GM12864 (cell line): ENCODE measurements at regions not wholly inside any gene's neighbourhood (a gene's known extent, or its start where the extent isn't known, plus 50 kb on each side); places are given as distances from the start of the nearest gene placed in this dataset.

Experiments used
- DNase-seq: peaks from one replicate; pipeline ENCODE4 v3.0.0-alpha.2; 2011; ENCODE audit warnings: low read depth
- H3K4me3 ChIP-seq: 2 replicates; pipeline ENCODE4 v1.5.1; 2011; ENCODE audit warnings: mild to moderate bottlenecking, low read depth, low read length, control low read depth
- TF ChIP-seq, protein P1 (sequence below): IDR thresholded peaks from 2 replicates; pipeline ENCODE4 v1.5.1; 2011; ENCODE audit warnings: low read depth, mild to moderate bottlenecking, moderate library complexity, low read length, control low read depth, inconsistent platforms; ENCODE audit errors: missing control alignments

DNA sequence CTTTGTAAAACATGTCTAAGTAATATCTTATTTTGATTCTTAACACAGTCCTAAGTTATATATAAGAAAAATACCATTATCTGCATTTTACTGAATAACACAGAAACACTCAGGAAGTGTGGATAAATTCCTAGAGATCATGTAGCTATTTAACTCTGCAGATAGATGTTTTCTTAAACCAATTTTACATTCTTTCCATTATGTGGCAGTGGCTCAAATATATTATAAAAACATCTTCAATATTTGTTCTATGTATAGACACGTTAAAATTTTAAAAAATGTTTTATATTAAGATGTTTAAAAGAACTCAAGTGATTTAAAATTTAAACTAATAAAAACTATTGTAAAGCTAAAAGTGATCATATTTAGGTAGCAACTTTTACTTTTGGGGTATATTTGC is 683.8 kb downstream of the DIPK2A start:
- no peak for DNase-seq
- TF ChIP-seq, protein P1, sequence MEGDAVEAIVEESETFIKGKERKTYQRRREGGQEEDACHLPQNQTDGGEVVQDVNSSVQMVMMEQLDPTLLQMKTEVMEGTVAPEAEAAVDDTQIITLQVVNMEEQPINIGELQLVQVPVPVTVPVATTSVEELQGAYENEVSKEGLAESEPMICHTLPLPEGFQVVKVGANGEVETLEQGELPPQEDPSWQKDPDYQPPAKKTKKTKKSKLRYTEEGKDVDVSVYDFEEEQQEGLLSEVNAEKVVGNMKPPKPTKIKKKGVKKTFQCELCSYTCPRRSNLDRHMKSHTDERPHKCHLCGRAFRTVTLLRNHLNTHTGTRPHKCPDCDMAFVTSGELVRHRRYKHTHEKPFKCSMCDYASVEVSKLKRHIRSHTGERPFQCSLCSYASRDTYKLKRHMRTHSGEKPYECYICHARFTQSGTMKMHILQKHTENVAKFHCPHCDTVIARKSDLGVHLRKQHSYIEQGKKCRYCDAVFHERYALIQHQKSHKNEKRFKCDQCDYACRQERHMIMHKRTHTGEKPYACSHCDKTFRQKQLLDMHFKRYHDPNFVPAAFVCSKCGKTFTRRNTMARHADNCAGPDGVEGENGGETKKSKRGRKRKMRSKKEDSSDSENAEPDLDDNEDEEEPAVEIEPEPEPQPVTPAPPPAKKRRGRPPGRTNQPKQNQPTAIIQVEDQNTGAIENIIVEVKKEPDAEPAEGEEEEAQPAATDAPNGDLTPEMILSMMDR, result no peak

GRCh38 chr3:144660186-144660585 is 688.6 kb downstream of the DIPK2A start:
- no peak overlapping the region for H3K4me3 ChIP-seq
- DNase-seq, result no peak
- TF ChIP-seq, protein P1, result no peak

More for the DNA sequence above, 683.8 kb downstream of the DIPK2A start:
- no peak overlapping the region for H3K4me3 ChIP-seq

DNA sequence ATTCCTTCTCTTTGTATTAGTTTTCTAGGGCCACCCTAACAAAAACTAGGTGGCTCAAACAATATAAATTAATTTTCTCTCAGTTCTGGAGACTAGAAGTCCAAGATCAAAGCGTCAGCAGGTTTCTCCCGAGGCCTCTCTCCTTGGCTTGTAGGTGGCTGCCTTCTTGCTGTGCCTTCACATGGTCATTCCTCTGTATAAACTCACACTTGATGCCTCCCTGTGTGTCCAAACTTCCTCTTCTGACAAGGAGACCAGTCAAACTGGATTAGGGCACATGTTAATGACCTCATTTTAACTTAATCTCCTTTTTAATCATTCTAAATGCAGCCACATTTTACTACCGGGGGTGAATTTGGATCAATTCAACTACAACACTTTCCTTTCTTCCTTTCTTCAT is 691.1 kb downstream of the DIPK2A start:
- no peak for DNase-seq
- TF ChIP-seq, protein P1, result no peak
- H3K4me3 ChIP-seq, result no peak overlapping the region

DNA sequence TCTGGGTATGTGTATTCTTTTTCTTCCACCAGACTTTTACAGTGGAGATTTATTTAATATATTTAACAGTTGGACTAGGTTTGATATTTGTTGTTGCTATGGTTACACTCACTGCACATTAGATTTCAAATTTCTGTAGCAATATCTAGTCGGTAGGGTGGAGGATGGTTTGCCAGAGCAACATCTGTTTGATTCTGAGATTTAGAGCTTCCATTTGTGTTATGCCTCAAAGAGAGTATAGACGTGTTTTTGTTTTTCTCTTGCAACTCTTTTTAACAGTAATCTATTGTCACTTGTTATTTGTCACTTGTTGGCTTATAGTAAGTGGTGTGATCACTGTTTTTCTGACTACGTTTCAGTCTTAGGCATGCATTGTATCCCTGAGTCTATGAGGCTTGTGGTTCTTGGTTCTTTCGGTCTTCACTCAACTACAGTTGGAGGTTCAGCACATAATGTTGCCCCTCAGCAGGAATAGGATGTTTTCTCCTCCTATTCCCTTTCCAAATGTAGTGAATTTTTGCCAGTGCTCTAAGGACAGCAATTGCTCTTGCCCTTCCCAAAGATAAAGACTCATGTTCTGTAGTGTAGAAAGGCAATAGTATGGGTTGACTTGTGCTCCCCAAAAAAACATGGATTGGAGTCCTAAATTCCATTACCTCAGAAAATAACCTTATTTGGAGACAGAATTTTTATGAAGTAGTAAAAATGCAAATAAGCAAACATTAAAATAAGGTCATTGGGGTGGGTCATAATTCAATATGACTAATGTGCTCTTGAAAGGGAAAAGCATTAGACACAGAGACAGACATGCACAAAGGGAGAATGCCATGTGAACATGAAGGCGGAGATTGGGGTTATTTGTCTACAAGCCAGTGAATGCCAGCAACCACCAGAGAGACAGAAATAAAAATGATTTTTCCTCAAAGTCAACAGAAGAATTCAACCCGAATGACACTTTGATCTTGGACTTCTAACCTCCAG is 692.1 kb downstream of the DIPK2A start:
- no peak overlapping the region for H3K4me3 ChIP-seq
- TF ChIP-seq, protein P1, result no peak
- no peak for DNase-seq

- no peak for DNase-seq
- TF ChIP-seq, protein P1, result no peak
- no peak overlapping the region for H3K4me3 ChIP-seq
Measured at GRCh38 chr3:144665567-144666053, 694.0 kb downstream of the DIPK2A start.

GRCh38 chr3:144670571-144670970 is 698.9 kb downstream of the DIPK2A start:
- TF ChIP-seq, protein P1, result no peak
- H3K4me3 ChIP-seq, result no peak overlapping the region
- DNase-seq, result no peak
